GM19043 (cell line): ENCODE measurements at regions not wholly inside any gene's neighbourhood (a gene's known extent, or its start where the extent isn't known, plus 50 kb on each side); places are given as distances from the start of the nearest gene placed in this dataset.
A peak's percentile ranks its signal among the peaks of the same experiment; 100 is the strongest.
"Not testable (repeated sequence)": the region's sequence is repeated elsewhere in the genome, so short reads cannot be mapped to it uniquely, and the experiment has no call there.

Experiments used
- ATAC-seq: cut with Tn5 transposase; IDR thresholded peaks from one replicate; pipeline ENCODE4 v1.9.1; 2021; ENCODE audit warnings: low read depth; ENCODE audit not compliant: unreplicated experiment

DNA sequence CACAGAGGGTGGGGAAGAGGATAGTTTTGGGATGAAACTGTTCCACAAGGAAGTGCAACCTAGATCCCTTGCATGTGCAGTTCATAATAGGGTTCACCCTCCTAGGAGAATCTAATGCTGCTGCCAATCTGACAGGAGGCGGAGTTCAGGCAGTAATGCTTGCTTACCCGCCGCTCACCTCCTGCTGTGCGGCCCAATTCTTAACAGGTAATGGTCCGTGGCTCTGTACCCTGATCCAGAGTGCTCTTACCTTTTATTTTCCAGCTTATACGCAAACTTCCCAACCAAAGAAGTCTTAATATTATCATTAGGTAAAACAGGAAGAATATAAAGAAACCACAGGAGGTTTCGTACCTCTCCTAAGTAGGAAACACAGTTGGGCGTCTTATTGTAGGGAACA is 82.7 kb upstream of the CD302 start:
- no peak for ATAC-seq

- ATAC-seq: peak; percentile 87
Measured at GRCh38 chr2:159879051-159879604, 81.1 kb upstream of the CD302 start.

GRCh38 chr2:159875083-159875482 is 77.1 kb upstream of the CD302 start:
- ATAC-seq: no peak

GRCh38 chr2:159873258-159873657 is 75.2 kb upstream of the CD302 start:
- no peak for ATAC-seq

GRCh38 chr2:159872353-159872752 is 74.3 kb upstream of the CD302 start:
- no peak for ATAC-seq

DNA sequence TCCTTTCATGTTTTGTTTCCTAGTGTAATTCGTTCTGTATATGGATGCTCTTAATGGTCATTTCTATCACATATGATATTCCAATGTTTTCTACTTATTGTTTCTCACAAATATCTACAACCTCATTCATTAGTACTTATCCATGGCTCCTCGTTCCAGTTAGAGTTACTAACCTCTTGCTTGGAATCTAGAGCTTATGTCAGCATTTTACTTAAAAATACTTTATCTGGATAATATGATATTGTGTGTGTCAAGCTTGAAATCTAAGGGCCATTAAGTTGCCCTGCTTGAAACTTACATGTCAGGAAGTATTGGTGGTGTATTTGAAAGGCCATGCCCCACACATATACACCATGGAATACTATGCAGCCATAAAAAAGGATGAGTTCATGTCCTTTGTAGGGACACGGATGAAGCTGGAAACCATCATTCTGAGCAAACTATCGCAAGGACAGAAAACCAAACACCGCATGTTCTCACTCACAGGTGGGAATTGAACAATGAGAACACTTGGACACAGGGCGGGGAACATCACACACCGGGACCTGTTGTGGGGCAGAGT is 70.7 kb upstream of the CD302 start:
- ATAC-seq: not testable (repeated sequence)

GRCh38 chr2:159867567-159868361 is 69.8 kb upstream of the CD302 start:
- ATAC-seq: no peak

GRCh38 chr2:159863526-159864160 is 65.6 kb upstream of the CD302 start:
- ATAC-seq: no peak

- no peak for ATAC-seq
Measured at GRCh38 chr2:159860581-159861310, 62.7 kb upstream of the CD302 start.

GRCh38 chr2:159859583-159859982 is 61.6 kb upstream of the CD302 start:
- ATAC-seq: no peak

GRCh38 chr2:159856760-159857159 is 58.8 kb upstream of the CD302 start:
- no peak for ATAC-seq

DNA sequence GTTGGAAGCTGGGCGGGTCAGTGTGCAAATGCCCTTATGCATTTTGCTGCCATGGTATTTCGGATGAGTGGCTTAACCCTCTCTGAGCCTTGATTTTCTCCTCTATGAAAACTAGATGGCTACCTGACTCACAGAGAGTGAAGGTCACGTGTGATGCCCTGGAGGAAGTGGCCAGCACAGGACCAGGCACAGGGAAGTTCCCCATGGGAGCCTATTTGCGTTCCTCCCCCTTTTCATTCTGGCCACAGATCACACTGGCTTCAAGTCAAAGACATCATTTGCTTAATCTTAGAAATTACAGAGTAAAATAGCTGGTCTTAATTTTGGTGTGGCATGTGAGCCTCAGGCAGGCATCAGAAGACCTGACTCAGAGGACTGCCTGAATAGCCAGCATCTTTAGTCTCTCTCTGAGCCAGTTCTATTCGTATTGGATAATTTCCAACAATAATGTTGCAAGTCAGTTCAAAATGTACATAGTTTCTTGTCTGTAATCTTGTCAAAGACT is 57.6 kb upstream of the CD302 start:
- no peak for ATAC-seq

GRCh38 chr2:159855143-159855542 is 57.1 kb upstream of the CD302 start:
- no peak for ATAC-seq

DNA sequence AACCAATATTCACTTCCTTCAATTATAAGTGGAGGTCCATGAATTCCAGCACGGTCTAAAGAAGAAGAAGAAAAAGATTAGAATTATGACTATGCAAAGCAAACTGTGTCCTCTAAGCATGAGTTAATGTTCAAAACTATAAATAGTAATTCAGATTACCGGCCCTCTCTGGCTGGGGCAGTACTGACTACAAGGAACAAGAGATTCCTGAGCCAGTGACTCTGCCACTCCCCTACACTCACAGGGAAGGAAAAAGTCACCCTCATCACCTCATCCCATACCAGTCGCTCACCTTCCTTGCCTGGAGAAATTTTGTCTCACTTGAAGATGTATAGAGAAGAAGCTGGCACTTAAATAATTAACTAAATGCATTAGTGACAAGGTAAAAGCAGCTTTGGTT is 56.5 kb upstream of the CD302 start:
- no peak for ATAC-seq

DNA sequence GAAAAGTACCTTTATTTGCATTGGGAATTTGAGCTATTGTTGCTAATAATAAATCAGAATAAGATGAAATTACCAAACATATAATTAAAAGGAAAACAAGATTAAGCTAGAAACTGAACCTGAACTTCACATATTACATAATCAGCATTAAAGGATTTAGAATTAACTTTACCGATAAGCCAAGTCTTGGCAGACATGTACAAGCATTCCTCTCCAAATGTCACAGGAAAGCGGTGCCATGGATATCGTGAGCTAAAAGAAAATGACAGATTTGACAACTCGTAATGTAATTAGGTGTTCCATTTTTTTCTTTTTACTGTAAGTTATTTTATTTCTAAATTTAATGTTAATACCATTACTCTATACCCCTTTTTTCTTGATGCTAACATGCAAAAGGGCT is 55.1 kb upstream of the CD302 start:
- no peak for ATAC-seq

- no peak for ATAC-seq
Measured at GRCh38 chr2:159851941-159852340, 53.9 kb upstream of the CD302 start.

GRCh38 chr2:159850789-159851188 is 52.8 kb upstream of the CD302 start:
- no peak for ATAC-seq

DNA sequence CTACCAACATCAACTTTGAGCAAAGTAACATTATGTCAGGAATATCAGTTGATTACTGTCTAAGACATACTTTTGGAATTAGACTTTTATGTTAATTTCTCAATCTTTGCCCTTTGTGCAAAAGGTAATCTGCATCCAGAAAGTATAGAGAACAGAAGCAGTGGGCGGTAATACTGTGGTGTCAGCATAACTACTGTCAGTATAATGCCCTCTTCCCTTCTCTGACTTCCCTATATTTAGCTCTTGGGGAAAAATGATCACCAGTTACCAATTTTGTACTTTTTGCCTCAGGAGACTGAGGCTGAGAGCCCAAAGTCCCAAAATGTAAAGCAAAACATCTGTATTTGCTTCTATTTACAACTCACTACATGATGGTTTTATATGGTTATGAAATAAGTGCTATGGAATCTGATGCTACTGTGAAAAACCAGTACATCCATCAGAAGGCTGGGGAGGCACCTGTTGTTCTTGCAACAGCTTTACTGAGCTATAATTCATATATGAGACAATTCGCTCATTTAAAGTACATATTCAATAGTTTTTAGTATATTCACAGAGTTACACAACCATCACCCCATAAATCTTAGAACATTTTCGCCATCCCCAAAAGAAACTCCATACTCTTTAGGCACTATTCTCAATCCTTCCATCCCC is 51.3 kb upstream of the CD302 start:
- ATAC-seq: no peak
